HG03175 (cell line): ENCODE measurements at regions not wholly inside any gene's neighbourhood (a gene's known extent, or its start where the extent isn't known, plus 50 kb on each side); places are given as distances from the start of the nearest gene placed in this dataset.
"Not testable (repeated sequence)": the region's sequence is repeated elsewhere in the genome, so short reads cannot be mapped to it uniquely, and the experiment has no call there.

Experiments
- ATAC-seq: cut with Tn5 transposase; IDR thresholded peaks from one replicate; pipeline ENCODE4 v1.9.1; 2021; ENCODE audit warnings: mild to moderate bottlenecking, moderate library complexity; ENCODE audit not compliant: unreplicated experiment

DNA sequence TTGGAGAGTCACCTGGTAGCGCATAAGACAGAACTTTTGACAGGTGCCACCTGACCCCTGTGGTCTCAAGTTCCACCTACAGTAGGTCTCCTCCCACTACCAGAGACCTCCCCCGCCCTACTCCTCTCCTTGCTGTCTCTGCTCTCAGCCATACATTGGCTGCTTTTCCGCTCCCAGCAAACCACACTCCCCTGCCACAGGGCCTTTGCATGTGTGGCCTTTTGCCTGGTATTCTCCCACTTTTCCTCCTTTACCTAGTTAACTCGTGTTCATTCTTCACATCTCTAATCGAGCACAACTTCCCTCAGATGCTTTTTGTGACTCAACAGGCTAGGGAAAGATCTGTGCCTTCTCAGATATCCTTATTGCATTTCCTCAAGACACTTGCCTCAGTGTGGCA lies 218.3 kb upstream of the EEF2KMT start:
- ATAC-seq: no peak

DNA sequence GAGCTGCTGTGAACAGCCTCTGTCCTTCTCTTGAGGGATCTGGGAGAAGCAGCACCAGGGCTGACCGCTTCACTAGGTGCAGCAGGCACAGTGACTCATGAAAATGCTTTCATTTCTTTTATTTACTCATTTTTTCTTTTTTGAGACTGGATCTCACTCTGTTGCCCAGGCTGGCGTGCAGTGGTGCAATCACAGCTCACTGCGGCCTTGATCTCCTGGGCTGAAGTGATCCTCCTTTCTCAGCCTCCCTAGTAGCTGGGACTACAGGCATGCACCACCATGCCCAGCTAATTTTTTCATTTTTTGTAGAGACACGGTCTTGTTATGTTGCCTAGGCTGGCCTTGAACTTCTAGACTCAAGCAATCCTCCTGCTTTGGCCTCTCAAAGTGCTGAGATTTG lies 216.8 kb upstream of the EEF2KMT start:
- ATAC-seq: no peak

GRCh38 chr16:5309946-5310611 lies 212.5 kb upstream of the EEF2KMT start:
- ATAC-seq: no peak

- no peak for ATAC-seq
Measured at GRCh38 chr16:5305023-5305422, 207.4 kb upstream of the EEF2KMT start.

GRCh38 chr16:5302372-5303114 lies 204.9 kb upstream of the EEF2KMT start:
- ATAC-seq: no peak

GRCh38 chr16:5298202-5298601 lies 200.6 kb upstream of the EEF2KMT start:
- ATAC-seq: no peak

DNA sequence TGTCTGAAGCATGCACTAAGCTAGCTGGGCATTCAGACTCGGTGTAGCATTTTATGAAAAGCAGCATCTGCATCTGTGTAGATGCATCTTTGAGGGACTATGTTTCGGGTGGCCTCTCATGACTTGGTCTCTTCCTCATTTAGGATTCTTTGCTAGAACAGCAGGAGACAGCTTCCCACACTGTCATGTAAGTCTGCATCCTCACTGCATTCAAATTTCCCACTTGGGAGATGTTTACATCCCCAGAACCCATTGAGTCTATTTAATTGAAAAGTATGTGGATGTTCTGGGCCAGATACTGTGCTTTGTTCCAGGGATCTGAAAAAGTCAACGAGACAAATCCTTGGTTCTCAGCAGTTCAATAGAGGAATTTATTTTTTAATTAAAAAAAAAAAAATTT lies 198.6 kb upstream of the EEF2KMT start:
- no peak for ATAC-seq

- not testable (repeated sequence) for ATAC-seq
Measured at GRCh38 chr16:5295304-5295703, 197.7 kb upstream of the EEF2KMT start.

DNA sequence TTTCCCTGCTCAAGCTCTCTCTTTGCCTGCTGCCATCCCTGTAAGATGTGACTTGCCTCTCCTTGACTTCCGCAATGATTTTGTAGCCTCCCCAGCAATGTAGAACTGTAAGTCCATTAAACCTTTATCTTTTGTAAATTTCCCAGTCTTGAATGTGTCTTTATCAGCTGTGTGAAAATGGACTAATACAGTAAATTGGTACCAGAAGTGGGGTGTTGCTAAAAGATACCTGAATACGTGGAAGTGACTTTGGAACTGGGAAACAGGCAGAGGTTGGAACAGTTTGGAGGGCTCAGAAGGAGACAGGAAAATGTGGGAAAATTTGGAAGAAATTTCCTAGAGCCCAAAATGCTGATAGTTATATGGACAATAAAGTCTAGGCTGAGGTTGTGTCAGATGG lies 184.6 kb upstream of the EEF2KMT start:
- ATAC-seq: not testable (repeated sequence)

DNA sequence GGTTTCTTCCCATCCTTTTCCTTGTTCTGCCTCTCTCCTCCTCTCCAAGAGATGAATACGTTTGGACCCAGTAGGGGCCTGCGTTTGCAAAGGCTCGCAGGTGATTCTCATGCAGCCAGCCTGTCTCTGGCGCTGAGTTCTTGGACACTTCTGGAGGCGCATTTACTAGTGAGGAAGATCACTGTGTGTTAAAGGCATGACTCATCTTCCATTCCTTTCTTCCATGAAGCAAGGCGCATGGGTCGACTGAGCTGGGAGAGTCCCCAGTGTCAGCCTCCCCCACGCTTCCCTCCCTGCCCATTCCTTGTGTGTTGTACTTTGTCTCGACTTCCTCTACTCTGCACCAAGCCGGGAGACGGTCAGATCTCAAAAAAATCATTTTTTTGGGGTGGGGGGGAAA lies 159.9 kb upstream of the EEF2KMT start:
- no peak for ATAC-seq

DNA sequence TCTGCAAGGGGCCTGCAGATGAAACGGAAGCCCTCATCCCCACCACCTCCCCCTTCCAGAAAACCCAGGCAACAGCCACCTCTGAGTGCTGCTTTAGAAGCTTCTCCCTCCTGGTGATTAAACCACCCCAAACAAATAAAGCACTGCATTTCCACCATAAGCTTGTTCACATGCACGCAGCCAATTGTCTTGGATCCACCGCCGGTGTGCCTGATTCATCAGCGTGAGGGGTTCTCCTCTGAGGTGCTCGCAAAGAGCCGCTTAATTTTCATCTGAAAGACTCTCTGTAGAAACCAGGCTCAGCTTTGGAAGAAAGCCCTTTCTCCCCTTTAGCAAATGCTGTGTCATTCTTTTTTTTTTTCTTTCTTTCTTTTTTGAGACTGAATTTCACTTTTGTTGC lies 155.2 kb upstream of the EEF2KMT start:
- no peak for ATAC-seq

GRCh38 chr16:5247403-5247802 lies 149.8 kb upstream of the EEF2KMT start:
- not testable (repeated sequence) for ATAC-seq

DNA sequence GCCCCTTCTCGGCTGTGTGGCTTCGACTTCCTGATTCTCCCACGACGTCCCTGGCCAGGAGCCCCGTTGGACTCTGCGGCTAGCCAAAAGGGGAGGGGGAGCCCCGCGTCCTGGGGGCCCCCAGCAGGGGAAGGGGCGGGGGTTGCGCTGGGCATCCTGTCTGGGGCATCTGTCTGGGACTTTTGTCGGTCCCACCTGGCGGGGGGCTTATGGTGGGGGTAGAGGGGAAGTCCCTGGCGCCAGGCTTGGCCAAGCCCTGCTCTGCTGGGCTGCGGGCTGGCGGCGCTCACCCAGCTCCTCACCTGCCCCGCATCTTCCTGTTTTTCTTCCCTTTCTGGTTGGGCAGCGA lies 142.7 kb upstream of the EEF2KMT start:
- ATAC-seq: not testable (repeated sequence)

DNA sequence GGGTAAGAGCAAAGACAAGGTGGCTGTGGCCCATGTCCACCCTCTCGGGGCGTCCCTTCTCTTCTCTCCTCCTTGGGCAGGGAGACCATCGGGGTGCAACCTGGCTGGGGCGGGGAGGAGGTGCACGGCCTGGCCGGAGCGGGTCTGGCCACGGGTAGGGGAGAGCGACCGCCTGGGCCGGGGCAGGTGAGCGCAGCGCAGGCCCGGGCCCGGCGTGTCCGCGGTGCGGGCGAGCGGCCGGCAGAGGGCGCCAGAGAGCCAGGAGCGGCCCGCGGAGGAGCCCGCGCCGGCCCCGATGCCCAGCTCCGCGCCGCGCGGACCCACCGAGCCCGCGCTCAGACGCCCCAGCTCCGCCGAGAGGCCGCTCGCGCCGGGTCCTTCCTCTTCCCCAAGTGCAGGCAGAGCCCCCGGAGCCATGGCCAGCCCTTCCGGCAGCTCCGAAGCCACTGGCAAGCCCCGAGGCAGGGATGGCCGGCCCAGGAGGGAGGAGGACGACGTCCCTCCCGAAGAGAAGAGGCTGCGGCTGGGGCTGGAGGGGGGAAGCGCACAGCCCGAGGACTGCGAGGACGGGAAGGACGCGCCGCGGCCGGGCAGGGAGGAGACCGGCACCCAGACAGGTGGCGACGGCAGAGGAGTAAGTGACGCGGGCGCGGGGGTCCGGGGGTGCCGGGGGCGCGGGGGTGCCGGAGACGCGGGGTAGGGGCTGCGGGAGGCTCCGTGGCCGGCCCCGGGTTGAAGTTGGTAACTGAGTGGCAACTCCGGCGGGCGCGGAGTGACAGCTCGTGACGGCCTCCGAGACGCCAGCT lies 142.1 kb upstream of the EEF2KMT start:
- not testable (repeated sequence) for ATAC-seq

GRCh38 chr16:5235119-5235518 lies 137.5 kb upstream of the EEF2KMT start:
- ATAC-seq: no peak

- no peak for ATAC-seq
Measured at GRCh38 chr16:5234295-5235050, 136.9 kb upstream of the EEF2KMT start.

- no peak for ATAC-seq
Measured at GRCh38 chr16:5231246-5231759, 133.7 kb upstream of the EEF2KMT start.

- ATAC-seq: no peak
Measured at GRCh38 chr16:5228369-5228768, 130.8 kb upstream of the EEF2KMT start.

- ATAC-seq: no peak
Measured at GRCh38 chr16:5225931-5226655, 128.5 kb upstream of the EEF2KMT start.

- ATAC-seq: no peak
Measured at GRCh38 chr16:5222761-5223160, 125.2 kb upstream of the EEF2KMT start.
